K562 (cell line): ENCODE measurements at regions not wholly inside any gene's neighbourhood (a gene's known extent, or its start where the extent isn't known, plus 50 kb on each side); places are given as distances from the start of the nearest gene placed in this dataset.

Source experiments
- EP300 ChIP-seq: IDR thresholded peaks from 2 replicates; pipeline ENCODE4 v1.6.1; 2012; ENCODE audit warnings: low read length, improper control_type of control experiment
- EZH2 ChIP-seq: IDR thresholded peaks from 2 replicates; pipeline ENCODE4 v1.6.1; 2012; ENCODE audit warnings: low read depth, mild to moderate bottlenecking, inconsistent platforms, low read length, borderline replicate concordance
- HDAC2 ChIP-seq: fragments of 450-650 bp; IDR thresholded peaks from 2 replicates; pipeline ENCODE4 v1.6.1; 2016; ENCODE audit warnings: mild to moderate bottlenecking
- NCOA6 ChIP-seq: fragments of 450-650 bp; IDR thresholded peaks from 2 replicates; pipeline ENCODE4 v1.6.1; 2017; ENCODE audit warnings: mild to moderate bottlenecking
- STAT6 ChIP-seq: sonication (generic); formaldehyde crosslinking; IDR thresholded peaks from 2 replicates; pipeline ENCODE4 v1.8.1; 2023; ENCODE audit warnings: mild to moderate bottlenecking, missing genetic modification reagents
- ZFP36 ChIP-seq: fragments of 150-350 bp; IDR thresholded peaks from 2 replicates; pipeline ENCODE4 v1.6.1; 2018; ENCODE audit warnings: low read length, low read depth; ENCODE audit not compliant: partially characterized antibody

DNA sequence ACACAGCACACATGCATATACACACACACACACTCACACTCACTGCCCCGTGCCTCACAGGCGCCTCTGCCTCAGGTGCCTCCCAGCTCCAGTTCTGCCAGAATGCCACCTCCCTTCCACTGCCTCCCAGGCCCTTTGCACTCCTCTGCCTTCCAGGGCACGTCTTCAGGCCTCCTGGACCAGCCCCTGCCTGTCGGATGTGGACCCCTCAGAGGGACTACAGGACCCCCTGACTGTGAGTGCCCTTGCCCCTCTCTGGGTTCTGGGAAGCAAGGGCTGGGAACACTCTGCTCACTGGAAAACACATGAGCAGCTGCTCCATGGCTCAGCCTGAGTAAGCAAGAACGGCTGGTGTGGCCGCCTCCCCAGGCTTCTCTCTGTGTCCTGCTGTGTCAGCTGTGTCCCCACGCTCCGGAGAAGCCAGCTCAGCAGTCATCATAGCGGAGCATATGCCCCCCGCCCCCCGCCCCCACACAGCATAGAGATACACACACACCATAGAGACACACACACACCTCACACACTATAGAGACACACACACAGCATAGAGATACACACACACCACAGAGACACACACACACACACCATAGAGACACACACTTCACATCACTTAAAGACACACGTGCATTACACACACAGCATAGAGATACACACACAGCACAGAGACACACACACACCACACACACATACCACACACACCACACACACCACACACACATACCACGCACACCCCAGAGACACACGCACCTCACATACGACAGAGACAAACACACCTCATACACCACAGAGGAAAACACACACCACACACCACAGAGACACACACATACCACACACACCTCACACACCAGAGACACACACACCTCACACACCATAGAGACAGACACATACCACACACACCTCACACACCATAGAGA is 271.3 kb downstream of the CYRIA start:
- TF ChIP-seq EZH2 (no peak), EP300 (no peak), HDAC2 (no peak), ZFP36 (no peak), STAT6 (no peak), NCOA6 (no peak)
